ENCODE measurements at regions not wholly inside any gene's neighbourhood (a gene's known extent, or its start where the extent isn't known, plus 50 kb on each side); places are given as distances from the start of the nearest gene placed in this dataset.
"Not testable (repeated sequence)": the region's sequence is repeated elsewhere in the genome, so short reads cannot be mapped to it uniquely, and the experiment has no call there.

- TF ChIP-seq FOXK2 (IDR thresholded peaks at IDR 0.05); EP300 (IDR thresholded peaks at IDR 0.05; ENCODE audit: borderline replicate concordance in 1 of 2, control insufficient read depth in 1 of 2, low read depth in 2 of 2, low read length in 2 of 2); CEBPB (IDR thresholded peaks at IDR 0.05; ENCODE audit: borderline replicate concordance in 1 of 2, low read depth in 2 of 2, low read length in 2 of 2): not testable (repeated sequence)
Measured at GRCh38 chr17:30722114-30722780, 102.2 kb downstream of the CRLF3 start.

Measured in GM12878 (cell line).